ENCODE measurements at regions not wholly inside any gene's neighbourhood (a gene's known extent, or its start where the extent isn't known, plus 50 kb on each side); places are given as distances from the start of the nearest gene placed in this dataset.

GRCh38 chr2:120490091-120490798 lies 144.3 kb downstream of the INHBB start:
- no peak overlapping the region for H3K4me3 ChIP-seq
- H3K27ac ChIP-seq = no peak overlapping the region
- TF ChIP-seq POLR2A (IDR thresholded peaks at IDR 0.05) (no peak), POLR2AphosphoS5 (IDR thresholded peaks at IDR 0.05; ENCODE audit: insufficient read depth in 1 of 2, low read depth in 1 of 2) (no peak)
- TF ChIP-seq, protein P1, sequence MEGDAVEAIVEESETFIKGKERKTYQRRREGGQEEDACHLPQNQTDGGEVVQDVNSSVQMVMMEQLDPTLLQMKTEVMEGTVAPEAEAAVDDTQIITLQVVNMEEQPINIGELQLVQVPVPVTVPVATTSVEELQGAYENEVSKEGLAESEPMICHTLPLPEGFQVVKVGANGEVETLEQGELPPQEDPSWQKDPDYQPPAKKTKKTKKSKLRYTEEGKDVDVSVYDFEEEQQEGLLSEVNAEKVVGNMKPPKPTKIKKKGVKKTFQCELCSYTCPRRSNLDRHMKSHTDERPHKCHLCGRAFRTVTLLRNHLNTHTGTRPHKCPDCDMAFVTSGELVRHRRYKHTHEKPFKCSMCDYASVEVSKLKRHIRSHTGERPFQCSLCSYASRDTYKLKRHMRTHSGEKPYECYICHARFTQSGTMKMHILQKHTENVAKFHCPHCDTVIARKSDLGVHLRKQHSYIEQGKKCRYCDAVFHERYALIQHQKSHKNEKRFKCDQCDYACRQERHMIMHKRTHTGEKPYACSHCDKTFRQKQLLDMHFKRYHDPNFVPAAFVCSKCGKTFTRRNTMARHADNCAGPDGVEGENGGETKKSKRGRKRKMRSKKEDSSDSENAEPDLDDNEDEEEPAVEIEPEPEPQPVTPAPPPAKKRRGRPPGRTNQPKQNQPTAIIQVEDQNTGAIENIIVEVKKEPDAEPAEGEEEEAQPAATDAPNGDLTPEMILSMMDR (IDR thresholded peaks at IDR 0.05) = no peak
- H3K36me3 ChIP-seq = no peaks in the 10 kb centered on the region
- H3K9me3 ChIP-seq = no peaks in the 10 kb centered on the region
- no peak for DNase-seq (ENCODE audit: extremely low spot score in 2 of 2)
- no peaks in the 10 kb centered on the region for H3K4me1 ChIP-seq
- H3K27me3 ChIP-seq = no peaks in the 10 kb centered on the region
- intact Hi-C loops (cut with DNase I) = no loop called here

DNA sequence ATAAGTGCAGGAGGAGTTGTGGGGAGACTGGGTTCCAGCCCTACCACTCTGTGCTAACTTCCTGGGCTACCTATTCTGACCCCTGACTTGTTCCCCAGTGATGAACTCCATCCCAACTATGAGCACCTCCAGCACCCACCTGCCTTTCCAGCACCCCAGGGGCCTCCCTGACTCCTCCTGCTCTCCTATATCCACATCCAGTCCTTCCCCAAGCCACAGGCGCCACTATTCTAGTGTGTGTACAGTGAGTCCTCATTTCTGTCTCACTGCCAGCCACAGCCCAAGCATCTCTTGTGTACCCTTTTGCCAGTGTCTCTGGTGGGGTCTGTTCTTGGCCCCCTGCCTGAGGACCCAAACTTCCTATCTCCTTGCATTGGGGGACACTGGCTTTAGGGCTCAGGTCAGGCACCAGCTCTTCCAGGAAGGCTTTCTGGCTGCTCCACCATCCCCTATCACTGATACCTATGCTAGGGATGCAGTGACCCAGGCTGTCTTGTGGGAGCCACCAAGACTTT lies 145.2 kb downstream of the INHBB start:
- H3K36me3 ChIP-seq = no peaks in the 10 kb centered on the region
- no peaks in the 10 kb centered on the region for H3K27me3 ChIP-seq
- no peaks in the 10 kb centered on the region for H3K9me3 ChIP-seq
- no peaks in the 10 kb centered on the region for H3K4me1 ChIP-seq
- intact Hi-C loops (cut with DNase I) = no loop called here
- H3K4me3 ChIP-seq = no peak overlapping the region
- no peak for DNase-seq (ENCODE audit: extremely low spot score in 2 of 2)
- no peak overlapping the region for H3K27ac ChIP-seq
- no peak for TF ChIP-seq POLR2AphosphoS5 (IDR thresholded peaks at IDR 0.05; ENCODE audit: insufficient read depth in 1 of 2, low read depth in 1 of 2)
- TF ChIP-seq, protein P1 (IDR thresholded peaks at IDR 0.05) = no peak
- TF ChIP-seq POLR2A (IDR thresholded peaks at IDR 0.05) = no peak

- intact Hi-C loops (cut with DNase I) = no loop called here
- Histone ChIP-seq H3K27me3 (no peaks in the 10 kb centered on the region), H3K9me3 (no peaks in the 10 kb centered on the region), H3K27ac (no peak overlapping the region), H3K4me1 (no peaks in the 10 kb centered on the region), H3K4me3 (no peak overlapping the region), H3K36me3 (no peaks in the 10 kb centered on the region)
- TF ChIP-seq POLR2AphosphoS5 (IDR thresholded peaks at IDR 0.05; ENCODE audit: insufficient read depth in 1 of 2, low read depth in 1 of 2) = no peak
- DNase-seq (ENCODE audit: extremely low spot score in 2 of 2) = no peak
These were observed 147.3 kb downstream of the INHBB start for GRCh38 chr2:120493231-120493630.

DNA sequence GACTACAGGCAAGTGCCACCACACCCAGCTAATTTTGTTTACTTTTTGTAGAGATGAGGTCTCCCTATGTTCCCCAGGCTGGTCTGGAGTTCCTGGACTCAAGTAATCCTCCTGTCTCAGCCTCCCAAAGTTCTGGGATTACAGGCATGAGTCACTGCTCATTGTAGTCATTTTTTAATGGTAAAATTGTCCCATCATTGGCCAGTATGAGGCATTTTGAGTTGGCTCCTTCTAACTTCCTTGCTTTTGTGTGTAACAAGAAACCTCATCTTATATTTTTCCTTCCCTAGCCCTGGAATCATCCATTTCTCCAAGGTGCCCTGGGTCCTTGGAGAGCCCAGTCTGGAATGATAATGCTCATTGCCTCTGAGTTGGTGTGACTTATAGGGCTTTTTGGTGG lies 148.5 kb downstream of the INHBB start:
- no peak overlapping the region for H3K27ac ChIP-seq
- H3K9me3 ChIP-seq = no peaks in the 10 kb centered on the region
- intact Hi-C loops (cut with DNase I) = no loop called here
- no peaks in the 10 kb centered on the region for H3K27me3 ChIP-seq
- no peaks in the 10 kb centered on the region for H3K4me1 ChIP-seq
- no peak for DNase-seq (ENCODE audit: extremely low spot score in 2 of 2)
- no peaks in the 10 kb centered on the region for H3K36me3 ChIP-seq
- H3K4me3 ChIP-seq = no peak overlapping the region
- TF ChIP-seq POLR2AphosphoS5 (IDR thresholded peaks at IDR 0.05; ENCODE audit: insufficient read depth in 1 of 2, low read depth in 1 of 2) = no peak
- TF ChIP-seq, protein P1 (IDR thresholded peaks at IDR 0.05) = no peak
- no peak for TF ChIP-seq POLR2A (IDR thresholded peaks at IDR 0.05)

DNA sequence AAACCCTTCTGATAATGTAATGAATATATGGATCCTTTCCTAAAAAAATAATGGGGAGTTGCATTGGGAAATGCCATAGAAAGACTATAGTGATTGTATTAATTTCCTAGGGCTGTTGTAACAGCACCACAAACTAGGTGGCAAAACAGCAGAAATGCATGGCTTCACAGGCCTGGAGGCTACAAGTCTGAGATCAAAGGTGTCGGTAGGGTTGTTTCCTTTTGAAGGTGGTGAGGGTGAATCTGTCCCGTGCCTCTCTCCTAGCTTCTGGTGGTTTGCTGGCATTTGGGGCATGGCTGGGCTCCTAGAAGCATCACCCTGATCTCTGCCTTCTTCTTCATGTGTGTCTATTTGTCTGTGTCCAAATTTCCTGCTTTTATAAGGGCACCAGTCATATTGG lies 149.7 kb downstream of the INHBB start:
- TF ChIP-seq, protein P1 (IDR thresholded peaks at IDR 0.05) = no peak
- TF ChIP-seq POLR2A (IDR thresholded peaks at IDR 0.05) (no peak), POLR2AphosphoS5 (IDR thresholded peaks at IDR 0.05; ENCODE audit: insufficient read depth in 1 of 2, low read depth in 1 of 2) (no peak)
- intact Hi-C loops (cut with DNase I) = no loop called here
- H3K4me1 ChIP-seq = no peaks in the 10 kb centered on the region
- no peaks in the 10 kb centered on the region for H3K36me3 ChIP-seq
- H3K27ac ChIP-seq = no peak overlapping the region
- H3K9me3 ChIP-seq = no peaks in the 10 kb centered on the region
- no peak for DNase-seq (ENCODE audit: extremely low spot score in 2 of 2)
- no peaks in the 10 kb centered on the region for H3K27me3 ChIP-seq
- H3K4me3 ChIP-seq = no peak overlapping the region

All from vagina (tissue), 2 donors.